ENCODE measurements at regions not wholly inside any gene's neighbourhood (a gene's known extent, or its start where the extent isn't known, plus 50 kb on each side); places are given as distances from the start of the nearest gene placed in this dataset.

- Histone ChIP-seq H3F3A (replicated peaks; ENCODE audit: insufficient read depth) (no peaks in the 10 kb centered on the region), H3K9ac (no peak overlapping the region), H2AFZ (ENCODE audit: low read depth) (no peak overlapping the region), H3K9me3 (no peaks in the 10 kb centered on the region), H3K36me3 (replicated peaks in 1 of 2; ENCODE audit: control insufficient read depth in 1 of 2, insufficient read depth in 2 of 2, low read length in 1 of 2) (no peaks in the 10 kb centered on the region), H3K4me1 (ENCODE audit: control insufficient read depth in 1 of 2, insufficient read depth in 2 of 2, low read depth in 1 of 2, low read length in 1 of 2) (peaks cover 0 to 11% of the 10 kb centered on the region in 2 experiments; a peak in 1 of 4 replicates), H3K9me2 (no peaks in the 10 kb centered on the region), H3K79me2 (ENCODE audit: insufficient read depth) (no peaks in the 10 kb centered on the region), H3K27ac (ENCODE audit: low read depth in 2 of 2, low read length in 1 of 2) (no peak overlapping the region), H4K20me1 (ENCODE audit: insufficient read depth) (no peaks in the 10 kb centered on the region), H3K4me3 (ENCODE audit: low read depth in 2 of 2, low read length in 1 of 2) (no peak overlapping the region), H3K4me2 (no peak overlapping the region), H3K27me3 (ENCODE audit: insufficient read depth) (no peaks in the 10 kb centered on the region)
- WGBS (ENCODE audit: low lambda C conversion rate) = 59% methylated on average over 10 of the region's 10 CpGs
- CTCF ChIA-PET = interaction anchor here (1.1 kb wide), 1 partner anchor 8 kb away, joined by 3 read pairs; no protein-coding TSS in a partner anchor
- DNase-seq = no peak
- POLR2A ChIA-PET = no interaction called here
- TF ChIP-seq RFX5 (IDR thresholded peaks at IDR 0.05; ENCODE audit: low read length) = no peak
Measured at GRCh38 chr20:59462249-59462648, 142.1 kb upstream of the PHACTR3 start.

- POLR2A ChIA-PET = no interaction called here
- no peaks in the 10 kb centered on the region for H3K36me3 ChIP-seq (replicated peaks in 1 of 2; ENCODE audit: control insufficient read depth in 1 of 2, insufficient read depth in 2 of 2, low read length in 1 of 2)
- H3K79me2 ChIP-seq (ENCODE audit: insufficient read depth) = no peaks in the 10 kb centered on the region
- DNase-seq = no peak
- CTCF ChIA-PET = interaction anchor here (1.2 to 2.5 kb wide), 3 partner anchors 8 to 55 kb away, joined by 3 to 13 read pairs (median 5); no protein-coding TSS in a partner anchor
- H3K27ac ChIP-seq (ENCODE audit: low read depth in 2 of 2, low read length in 1 of 2) = no peak overlapping the region
- no peaks in the 10 kb centered on the region for H3K9me3 ChIP-seq
- peaks cover 0 to 13% of the 10 kb centered on the region in 2 experiments; a peak in 1 of 4 replicates for H3K4me1 ChIP-seq (ENCODE audit: control insufficient read depth in 1 of 2, insufficient read depth in 2 of 2, low read depth in 1 of 2, low read length in 1 of 2)
- H3K4me2 ChIP-seq = no peak overlapping the region
- no peaks in the 10 kb centered on the region for H3F3A ChIP-seq (replicated peaks; ENCODE audit: insufficient read depth)
- H3K9ac ChIP-seq = no peak overlapping the region
- no peaks in the 10 kb centered on the region for H3K27me3 ChIP-seq (ENCODE audit: insufficient read depth)
- H4K20me1 ChIP-seq (ENCODE audit: insufficient read depth) = no peaks in the 10 kb centered on the region
- 51% methylated on average over 2 of the region's 2 CpGs for WGBS (ENCODE audit: low lambda C conversion rate)
- TF ChIP-seq RFX5 (IDR thresholded peaks at IDR 0.05; ENCODE audit: low read length) (no peak), REST (IDR thresholded peaks at IDR 0.05; ENCODE audit: low read depth, low read length) (no peak), YY1 (IDR thresholded peaks at IDR 0.05; ENCODE audit: low read depth) (no peak), POLR2AphosphoS5 (IDR thresholded peaks at IDR 0.05; ENCODE audit: low read depth, low read length) (no peak), NFIC (IDR thresholded peaks at IDR 0.05; ENCODE audit: borderline replicate concordance) (no peak), TEAD4 (IDR thresholded peaks at IDR 0.05; ENCODE audit: borderline replicate concordance, insufficient read depth) (no peak), PBX3 (IDR thresholded peaks at IDR 0.05) (no peak), MAX (IDR thresholded peaks at IDR 0.05; ENCODE audit: low read depth) (no peak), TAF1 (IDR thresholded peaks at IDR 0.05; ENCODE audit: borderline replicate concordance, low read depth, low read length) (no peak)
- H3K4me3 ChIP-seq (ENCODE audit: low read depth in 2 of 2, low read length in 1 of 2) = no peak overlapping the region
- H3K9me2 ChIP-seq = no peaks in the 10 kb centered on the region
- H2AFZ ChIP-seq (ENCODE audit: low read depth) = no peak overlapping the region
Measured at GRCh38 chr20:59463541-59463940, 140.8 kb upstream of the PHACTR3 start.
